Activated naive CD4-positive, alpha-beta T cell treated with anti-CD3 and anti-CD28 coated beads, Interleukin-2, amount 50 U/mL, for 72 hours (primary cell): ENCODE measurements at regions not wholly inside any gene's neighbourhood (a gene's known extent, or its start where the extent isn't known, plus 50 kb on each side); places are given as distances from the start of the nearest gene placed in this dataset.

ENCODE experiments used
- ATAC-seq, 2 donors: fragments of 150-1000 bp; cut with Tn5 transposase; 2 replicates each; pipeline ENCODE4 v1.10.0; 2021; ENCODE audit warnings: mild to moderate bottlenecking in 2 of 2, moderate library complexity in 2 of 2
- DNase-seq, 2 donors: peaks; one replicate each; pipeline ENCODE4 v3.0.0; 2021 to 2022; ENCODE audit warnings: low spot score in 2 of 2
- H3K27ac Mint-ChIP-seq, 2 donors: one replicate each; pipeline ENCODE4 v1.8.0; 2022; ENCODE audit warnings: mild to moderate bottlenecking in 2 of 2, mixed read lengths in 2 of 2
- H3K36me3 Mint-ChIP-seq, 2 donors: one replicate each; pipeline ENCODE4 v1.8.0; 2022; ENCODE audit warnings: mixed read lengths in 2 of 2
- H3K9me3 Mint-ChIP-seq, 2 donors: one replicate each; pipeline ENCODE4 v1.8.0; 2022; ENCODE audit warnings: mixed read lengths in 2 of 2

GRCh38 chr13:93066187-93066586 is 160.4 kb upstream of the GPC6 start:
- ATAC-seq (no peak), DNase-seq (no peak)
- peaks cover 9% of the 10 kb centered on the region in 2 donors for H3K9me3 Mint-ChIP-seq
- no peak overlapping the region for H3K27ac Mint-ChIP-seq
- no peaks in the 10 kb centered on the region for H3K36me3 Mint-ChIP-seq

- Mint-ChIP-seq H3K27ac (no peak overlapping the region), H3K36me3 (no peaks in the 10 kb centered on the region), H3K9me3 (peaks cover 0 to 8% of the 10 kb centered on the region in 2 donors)
- DNase-seq (no peak), ATAC-seq (no peak)
Observed at GRCh38 chr13:93079294-93079693, 147.3 kb upstream of the GPC6 start.

- Mint-ChIP-seq H3K27ac (no peak overlapping the region), H3K36me3 (no peaks in the 10 kb centered on the region), H3K9me3 (peaks cover 0 to 8% of the 10 kb centered on the region in 2 donors)
- ATAC-seq (no peak), DNase-seq (no peak)
Observed at GRCh38 chr13:93080166-93080565, 146.4 kb upstream of the GPC6 start.

DNA sequence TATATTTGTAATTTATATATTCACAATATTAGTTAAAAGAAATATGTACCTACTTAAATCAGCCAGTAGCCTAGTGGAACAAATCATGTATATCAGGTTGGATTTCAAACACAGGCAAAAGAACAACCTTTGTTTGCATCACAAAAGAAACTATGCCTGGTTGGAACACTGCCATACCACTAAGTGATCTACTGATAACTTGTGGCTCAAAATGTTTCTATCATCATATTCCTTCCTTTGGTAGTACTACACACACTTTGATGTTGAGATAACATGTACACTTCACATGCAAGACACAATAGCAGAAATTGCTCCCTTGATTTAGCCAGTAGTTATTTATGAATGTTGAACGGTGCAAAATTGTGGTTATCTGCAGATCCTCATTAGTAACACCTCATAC is 146.0 kb upstream of the GPC6 start:
- no peak overlapping the region for H3K27ac Mint-ChIP-seq
- no peaks in the 10 kb centered on the region for H3K36me3 Mint-ChIP-seq
- H3K9me3 Mint-ChIP-seq = peaks cover 0 to 12% of the 10 kb centered on the region in 2 donors
- ATAC-seq (no peak), DNase-seq (no peak)

DNA sequence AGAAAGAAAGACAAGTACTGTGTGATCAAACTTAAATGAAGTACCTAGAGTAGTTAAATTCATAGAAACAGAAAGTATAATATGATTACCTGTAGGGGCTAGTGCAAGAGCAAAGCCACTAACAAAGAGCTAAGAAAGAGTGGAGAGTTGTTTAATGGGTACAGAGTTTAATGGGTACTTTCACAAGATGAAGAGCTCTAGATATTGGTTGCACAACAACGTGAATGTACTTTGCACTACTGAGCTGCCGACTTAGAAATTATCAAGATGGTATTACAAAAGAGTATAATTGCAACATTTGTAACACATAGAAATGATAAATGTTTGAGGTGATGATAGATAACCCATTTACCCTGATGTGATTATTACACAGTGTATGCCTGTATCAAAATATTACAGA is 140.3 kb upstream of the GPC6 start:
- H3K36me3 Mint-ChIP-seq = peaks cover 0 to 8% of the 10 kb centered on the region in 2 donors
- no peak for ATAC-seq
- no peak for DNase-seq
- peaks cover 9 to 22% of the 10 kb centered on the region in 2 donors for H3K9me3 Mint-ChIP-seq
- H3K27ac Mint-ChIP-seq = no peak overlapping the region

- DNase-seq (no peak), ATAC-seq (no peak)
- peaks cover 0 to 3% of the 10 kb centered on the region in 2 donors for H3K9me3 Mint-ChIP-seq
- no peak overlapping the region for H3K27ac Mint-ChIP-seq
- no peaks in the 10 kb centered on the region for H3K36me3 Mint-ChIP-seq
Observed at GRCh38 chr13:93098972-93099371, 127.6 kb upstream of the GPC6 start.

- H3K27ac Mint-ChIP-seq = no peak overlapping the region
- no peaks in the 10 kb centered on the region for H3K36me3 Mint-ChIP-seq
- H3K9me3 Mint-ChIP-seq = no peaks in the 10 kb centered on the region
- no peak for DNase-seq
- no peak for ATAC-seq
Observed at GRCh38 chr13:93101226-93101734, 125.3 kb upstream of the GPC6 start.

GRCh38 chr13:93104270-93104669 is 122.3 kb upstream of the GPC6 start:
- no peak for ATAC-seq
- H3K36me3 Mint-ChIP-seq = no peaks in the 10 kb centered on the region
- DNase-seq = no peak
- no peak overlapping the region for H3K27ac Mint-ChIP-seq
- H3K9me3 Mint-ChIP-seq = no peaks in the 10 kb centered on the region

- no peak for ATAC-seq
- no peak overlapping the region for H3K27ac Mint-ChIP-seq
- H3K36me3 Mint-ChIP-seq = no peaks in the 10 kb centered on the region
- H3K9me3 Mint-ChIP-seq = no peaks in the 10 kb centered on the region
- DNase-seq = no peak
Observed at GRCh38 chr13:93108111-93108601, 118.5 kb upstream of the GPC6 start.

GRCh38 chr13:93116809-93117208 is 109.8 kb upstream of the GPC6 start:
- Mint-ChIP-seq H3K36me3 (no peaks in the 10 kb centered on the region), H3K9me3 (peaks cover 11 to 17% of the 10 kb centered on the region in 2 donors), H3K27ac (no peak overlapping the region)
- ATAC-seq (no peak), DNase-seq (no peak)

DNA sequence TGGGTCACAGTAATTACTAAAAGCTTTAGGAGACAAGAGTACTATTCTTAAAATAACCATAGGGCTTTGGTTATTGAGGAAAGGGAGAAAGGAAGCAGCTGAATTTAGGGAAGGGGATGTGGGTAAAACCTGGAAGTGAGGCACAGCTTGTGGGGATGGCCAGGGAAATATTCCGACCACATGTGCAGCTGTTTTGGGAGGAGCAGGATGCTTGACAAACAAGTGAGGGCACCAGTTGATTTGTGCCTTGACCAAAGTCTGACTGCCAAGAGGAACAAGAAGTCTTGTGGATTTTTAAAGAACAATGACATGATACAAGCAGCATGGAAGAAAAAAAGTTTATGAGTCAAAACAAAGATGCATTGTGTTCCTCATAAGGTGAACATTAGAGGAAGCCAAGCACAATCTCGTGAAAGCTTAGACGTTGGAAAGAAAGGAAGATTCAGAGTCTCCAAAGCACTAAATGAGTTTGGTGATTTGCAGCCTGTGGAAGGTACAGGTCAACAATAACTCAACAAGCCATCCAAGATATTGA is 108.5 kb upstream of the GPC6 start:
- DNase-seq (no peak), ATAC-seq (no peak)
- no peak overlapping the region for H3K27ac Mint-ChIP-seq
- H3K9me3 Mint-ChIP-seq = peaks cover 11 to 17% of the 10 kb centered on the region in 2 donors
- no peaks in the 10 kb centered on the region for H3K36me3 Mint-ChIP-seq

DNA sequence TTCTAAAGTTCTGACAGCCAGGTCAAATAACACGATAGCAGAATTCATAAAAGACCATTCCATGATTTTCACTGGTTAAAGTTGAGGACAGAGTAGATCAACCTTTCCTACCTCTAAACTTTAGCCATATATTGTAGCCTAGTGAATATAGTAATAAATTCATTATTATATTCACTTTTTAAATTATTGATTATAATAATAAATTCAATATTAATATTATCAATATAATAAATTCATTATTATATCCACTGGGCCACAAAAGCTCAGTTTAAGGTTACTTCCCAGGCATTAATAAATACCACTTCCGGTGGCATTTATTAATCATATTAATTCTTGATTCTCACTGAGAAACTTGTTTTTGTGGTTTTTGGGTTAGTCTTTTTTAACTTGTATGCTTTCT is 85.7 kb upstream of the GPC6 start:
- no peaks in the 10 kb centered on the region for H3K36me3 Mint-ChIP-seq
- H3K9me3 Mint-ChIP-seq = peaks cover 0 to 8% of the 10 kb centered on the region in 2 donors
- ATAC-seq = no peak
- H3K27ac Mint-ChIP-seq = no peak overlapping the region
- no peak for DNase-seq

- H3K9me3 Mint-ChIP-seq = peaks cover 0 to 9% of the 10 kb centered on the region in 2 donors
- no peak overlapping the region for H3K27ac Mint-ChIP-seq
- no peak for DNase-seq
- H3K36me3 Mint-ChIP-seq = no peaks in the 10 kb centered on the region
- ATAC-seq = no peak
Observed at GRCh38 chr13:93144031-93144430, 82.6 kb upstream of the GPC6 start.

- Mint-ChIP-seq H3K27ac (no peak overlapping the region), H3K9me3 (peaks cover 0 to 13% of the 10 kb centered on the region in 2 donors), H3K36me3 (no peaks in the 10 kb centered on the region)
- ATAC-seq = no peak
- no peak for DNase-seq
Observed at GRCh38 chr13:93145199-93145598, 81.4 kb upstream of the GPC6 start.

DNA sequence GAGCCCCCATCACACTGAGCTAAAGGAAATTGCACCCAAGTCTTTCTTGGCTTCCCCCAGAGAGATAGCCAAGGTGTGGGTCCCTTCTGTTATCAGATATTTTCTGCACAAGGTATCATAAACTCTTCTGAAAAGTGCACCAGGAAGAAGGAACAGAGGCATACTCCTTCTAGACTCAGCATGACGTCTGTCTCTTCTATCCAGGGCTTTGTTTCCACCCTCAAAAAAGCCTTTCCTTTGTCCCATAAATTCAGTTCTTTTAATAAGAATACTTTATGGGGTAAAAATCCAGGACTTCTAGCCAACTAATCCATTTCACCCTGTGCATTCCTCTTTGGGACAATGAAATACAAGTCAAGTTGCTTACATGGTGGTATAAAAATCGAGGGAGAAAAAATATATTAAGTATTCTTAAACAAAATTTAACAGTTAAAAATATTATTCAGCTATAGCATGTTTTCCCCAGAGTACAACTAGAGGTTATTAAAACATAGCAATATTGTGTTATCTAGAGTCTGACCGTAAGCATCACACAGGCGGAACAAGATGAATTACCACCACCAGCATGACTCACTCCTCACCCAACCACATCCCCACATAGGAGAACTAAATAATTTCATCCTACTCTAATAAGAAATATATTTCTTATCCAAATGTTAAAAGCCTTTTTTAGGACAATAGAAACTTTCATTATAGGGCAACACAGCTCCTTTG is 79.9 kb upstream of the GPC6 start:
- Mint-ChIP-seq H3K36me3 (no peaks in the 10 kb centered on the region), H3K27ac (no peak overlapping the region), H3K9me3 (peaks cover 0 to 13% of the 10 kb centered on the region in 2 donors)
- DNase-seq (no peak), ATAC-seq (no peak)

DNA sequence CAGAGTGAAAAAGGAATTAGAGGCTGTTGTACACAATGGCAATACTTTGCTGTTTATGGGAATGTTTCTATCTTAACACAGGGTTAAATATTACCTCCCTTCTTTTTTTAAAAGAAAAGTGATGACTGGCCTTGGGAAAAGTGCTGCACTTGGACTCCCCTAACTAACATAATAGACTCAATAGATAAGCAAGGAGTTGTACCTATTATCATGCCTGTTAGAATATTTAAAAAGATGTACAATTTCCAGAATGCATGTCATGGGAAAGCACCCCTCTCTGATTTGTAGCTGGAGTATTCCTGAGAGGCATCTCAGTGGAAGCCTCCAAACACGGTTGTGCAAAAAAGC is 79.3 kb upstream of the GPC6 start:
- Mint-ChIP-seq H3K27ac (no peak overlapping the region), H3K9me3 (peaks cover 0 to 15% of the 10 kb centered on the region in 2 donors), H3K36me3 (peaks cover 0 to 1% of the 10 kb centered on the region in 2 donors)
- DNase-seq = no peak
- no peak for ATAC-seq

DNA sequence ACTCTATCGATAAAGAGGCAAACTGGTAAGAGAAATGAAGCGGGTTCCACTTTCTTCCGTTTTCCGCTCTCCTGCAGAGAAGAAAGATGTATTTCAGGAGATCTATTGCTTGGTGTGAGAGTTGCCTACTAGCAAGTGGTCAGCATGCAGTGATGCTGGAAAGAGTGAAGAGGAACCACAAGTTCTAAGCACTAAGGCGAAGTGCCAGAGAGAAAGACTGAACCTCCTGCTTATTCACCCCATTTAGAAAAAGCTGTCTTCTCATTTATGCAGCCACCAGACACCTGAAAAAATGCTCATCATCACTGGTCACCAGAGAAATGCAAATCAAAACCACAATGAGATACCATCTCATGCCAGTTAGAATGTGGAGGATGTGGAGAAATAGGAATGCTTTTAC is 78.7 kb upstream of the GPC6 start:
- peaks cover 0 to 5% of the 10 kb centered on the region in 2 donors for H3K36me3 Mint-ChIP-seq
- peaks cover 0 to 21% of the 10 kb centered on the region in 2 donors for H3K9me3 Mint-ChIP-seq
- H3K27ac Mint-ChIP-seq = no peak overlapping the region
- DNase-seq (no peak), ATAC-seq (no peak)

DNA sequence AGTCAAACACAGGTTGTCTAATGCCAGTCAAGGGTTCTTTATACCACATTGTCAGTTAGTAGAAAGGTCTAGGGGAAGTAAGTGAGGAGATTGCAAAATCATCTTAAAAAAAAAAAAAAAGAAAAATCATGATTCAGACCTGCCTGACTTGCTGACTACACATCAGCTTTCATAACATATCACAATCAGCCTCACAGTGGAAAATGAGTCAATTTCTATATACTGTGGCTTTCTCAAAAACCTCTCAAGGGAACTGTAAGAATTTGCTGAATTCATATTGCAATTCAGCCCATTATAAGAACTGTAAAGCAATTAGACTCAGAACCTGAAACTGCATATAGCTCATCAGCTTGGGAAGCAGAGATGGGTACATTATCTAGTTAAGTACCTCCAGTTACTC is 75.3 kb upstream of the GPC6 start:
- no peak for DNase-seq
- ATAC-seq = peak; percentile 31 to 94
- H3K27ac Mint-ChIP-seq = no peak overlapping the region
- peaks cover 0 to 21% of the 10 kb centered on the region in 2 donors for H3K9me3 Mint-ChIP-seq
- H3K36me3 Mint-ChIP-seq = peaks cover 0 to 5% of the 10 kb centered on the region in 2 donors
